ENCODE measurements at regions not wholly inside any gene's neighbourhood (a gene's known extent, or its start where the extent isn't known, plus 50 kb on each side); places are given as distances from the start of the nearest gene placed in this dataset.

- DNase-seq (ENCODE audit: low read depth in 4 of 4, low spot score in 3 of 4), result no peak
These were observed 63.8 kb downstream of the MRPL46 start for GRCh38 chr15:88403351-88403791.

- no peak for DNase-seq (ENCODE audit: low read depth in 4 of 4, low spot score in 3 of 4)
These were observed 65.1 kb downstream of the MRPL46 start for GRCh38 chr15:88401996-88402656.

- DNase-seq (ENCODE audit: low read depth in 4 of 4, low spot score in 3 of 4), result no peak
These were observed 65.8 kb downstream of the MRPL46 start for GRCh38 chr15:88401251-88401995.

GRCh38 chr15:88400591-88401250, 66.5 kb downstream of the MRPL46 start:
- DNase-seq (ENCODE audit: low read depth in 4 of 4, low spot score in 3 of 4), result no peak

GRCh38 chr15:88400084-88400483, 67.1 kb downstream of the MRPL46 start:
- no peak for DNase-seq (ENCODE audit: low read depth in 4 of 4, low spot score in 3 of 4)

GRCh38 chr15:88399021-88399685, 68.0 kb downstream of the MRPL46 start:
- no peak for DNase-seq (ENCODE audit: low read depth in 4 of 4, low spot score in 3 of 4)

- no peak for DNase-seq (ENCODE audit: low read depth in 4 of 4, low spot score in 3 of 4)
These were observed 69.2 kb downstream of the MRPL46 start for GRCh38 chr15:88398011-88398410.

- DNase-seq (ENCODE audit: low read depth in 4 of 4, low spot score in 3 of 4), result no peak
These were observed 69.7 kb downstream of the MRPL46 start for GRCh38 chr15:88397506-88397905.

GRCh38 chr15:88395872-88396781, 71.1 kb downstream of the MRPL46 start:
- DNase-seq (ENCODE audit: low read depth in 4 of 4, low spot score in 3 of 4), result no peak

GRCh38 chr15:88395241-88395640, 71.9 kb downstream of the MRPL46 start:
- DNase-seq (ENCODE audit: low read depth in 4 of 4, low spot score in 3 of 4), result no peak

- peak in 3 of 4 donors; percentile 24 to 36 (median 33) for DNase-seq (ENCODE audit: low read depth in 4 of 4, low spot score in 3 of 4)
These were observed 72.5 kb downstream of the MRPL46 start for GRCh38 chr15:88394553-88395145.

GRCh38 chr15:88393719-88394519, 73.3 kb downstream of the MRPL46 start:
- no peak for DNase-seq (ENCODE audit: low read depth in 4 of 4, low spot score in 3 of 4)

- DNase-seq (ENCODE audit: low read depth in 4 of 4, low spot score in 3 of 4), result no peak
These were observed 75.5 kb downstream of the MRPL46 start for GRCh38 chr15:88391700-88392099.

GRCh38 chr15:88391006-88391405, 76.2 kb downstream of the MRPL46 start:
- DNase-seq (ENCODE audit: low read depth in 4 of 4, low spot score in 3 of 4), result no peak

GRCh38 chr15:88390164-88390901, 76.9 kb downstream of the MRPL46 start:
- DNase-seq (ENCODE audit: low read depth in 4 of 4, low spot score in 3 of 4), result no peak

- DNase-seq (ENCODE audit: low read depth in 4 of 4, low spot score in 3 of 4), result no peak
These were observed 78.1 kb downstream of the MRPL46 start for GRCh38 chr15:88389120-88389519.

GRCh38 chr15:88388686-88389085, 78.5 kb downstream of the MRPL46 start:
- no peak for DNase-seq (ENCODE audit: low read depth in 4 of 4, low spot score in 3 of 4)

GRCh38 chr15:88385078-88385700, 82.0 kb downstream of the MRPL46 start:
- no peak for DNase-seq (ENCODE audit: low read depth in 4 of 4, low spot score in 3 of 4)

Data from left renal pelvis (tissue), 4 donors.